Heart left ventricle (tissue), 16 donors: ENCODE measurements at regions not wholly inside any gene's neighbourhood (a gene's known extent, or its start where the extent isn't known, plus 50 kb on each side); places are given as distances from the start of the nearest gene placed in this dataset.

Experiments used
- ATAC-seq, 4 donors: fragments of 200-7000 bp; cut with Tn5 transposase; one replicate each; pipeline ENCODE4 v1.9.1; 2020 to 2022; ENCODE audit warnings: moderate library complexity in 4 of 4, mild to moderate bottlenecking in 3 of 4, moderate number of reproducible peaks in 1 of 4
- DNase-seq, 5 donors: peaks; one replicate each; pipeline ENCODE4 v3.0.0-alpha.2; 2020
- H3K27ac ChIP-seq, 12 donors: fragments of 200-600 bp; sonication (generic) in 4 of 12; one replicate each; pipeline versions ENCODE4 v1.5.0 to v1.8.0; 2016 to 2022; ENCODE audit warnings: mild to moderate bottlenecking in 2 of 12
- H3K27me3 ChIP-seq, 9 donors: fragments of 200-600 bp; sonication (generic) in 2 of 9; one replicate each; pipeline versions ENCODE4 v1.5.1 to v1.8.0; 2016 to 2022; ENCODE audit warnings: mild to moderate bottlenecking in 3 of 9
- H3K36me3 ChIP-seq, 9 donors: fragments of 200-600 bp; sonication (generic) in 2 of 9; one replicate each; pipeline versions ENCODE4 v1.5.0 to v1.8.0; 2018 to 2022; ENCODE audit warnings: mild to moderate bottlenecking in 2 of 9
- H3K4me1 ChIP-seq, 12 donors: fragments of 200-600 bp; sonication (generic) in 4 of 12; one replicate each; pipeline versions ENCODE4 v1.5.0 to v1.8.0; 2016 to 2022; ENCODE audit warnings: mild to moderate bottlenecking in 3 of 12
- H3K4me3 ChIP-seq, 12 donors: fragments of 200-600 bp; sonication (generic) in 4 of 12; one replicate each; pipeline versions ENCODE4 v1.5.0 to v1.8.0; 2017 to 2022; ENCODE audit warnings: mild to moderate bottlenecking in 9 of 12, moderate library complexity in 4 of 12
- H3K9me3 ChIP-seq, 12 donors: fragments of 200-600 bp; sonication (generic) in 4 of 12; one replicate each; pipeline versions ENCODE4 v1.5.0 to v1.8.0; 2016 to 2022; ENCODE audit warnings: mild to moderate bottlenecking in 1 of 12
- CTCF ChIP-seq, 12 donors: fragments of 200-600 bp; sonication (generic) in 4 of 12; IDR thresholded peaks; one replicate each; pipeline versions ENCODE4 v1.5.0 to v1.8.0; 2018 to 2022; ENCODE audit warnings: antibody characterized with exemption in 12 of 12, mild to moderate bottlenecking in 5 of 12
- POLR2A ChIP-seq, 2 donors: fragments of 450-650 bp; IDR thresholded peaks; one replicate each; pipeline ENCODE4 v1.6.1; 2017; ENCODE audit warnings: antibody characterized with exemption in 2 of 2, mild to moderate bottlenecking in 2 of 2, moderate library complexity in 2 of 2
- WGBS, 4 donors: extraction: QIAGEN DNeasy Blood & Tissue Kit in 2 of 4; methylation state at CpG; one replicate each; pipeline versions ENCODE4 v1.1.5 to v1.1.7; 2013 to 2018; 5-methylcytosine and 5-hydroxymethylcytosine counted together
- intact Hi-C, 10 donors: fragments of 100-400 bp; cut with DNase I; formaldehyde crosslinking; loops; one replicate each; pipeline versions ENCODE4 v1.11.1 to v1.14.2; 2022
- donor health status: ischemic (EF 13 %, LVEDD 7.1; RV severe dilation, severe dysfunction).
- donor health status: healthy with polysubstance abuse.
- donor health status: DM: no; HTN: yes; CAD: no.
- donor health status: DM: no; HTN: no; CAD: no.
- donor health status: ischemic (EF 25% LVEDD 6.9; RV normal size, moderate dysfunction).
- donor health status: ischemic (EF 25% LVEDD 5.7; RV mildly dilated, moderate dysfunction).
- donor health status: healthy.
- donor health status: DM: yes; HTN: yes; CAD: no.
- donor health status: ischemic (EF 35%, LVEDD 5.7; RV mildly dilated, moderate dysfunction).
- donor health status: nonischemic (EF 11% LVEDD 7.7; RV severe dilation, severe dysfunction).
- donor health status: DM: yes; HTN: yes; CAD: no.
- donor health status: PGD.
- donor health status: ischemic (EF 29% LVEDD 5.4; RV normal size, mild dysfunction).
- donor health status: nonischemic (EF 23%, LVEDD 6.1; RV moderate dilation, normal function).

- H3K36me3 ChIP-seq: no peaks in the 10 kb centered on the region
- H3K4me3 ChIP-seq: peak overlapping the region; percentile 11 to 100 (median 90)
- 1 to 8% (median 2%) methylated on average over 11 to 60 of the region's 60 CpGs for WGBS, 4 donors
- DNase-seq: peak; percentile 97 to 99 (median 98)
- intact Hi-C loops: loop anchor here (2.0 to 10.0 kb wide), 9 partner anchors 109 to 464 kb away; partner anchors contain the start of gene HIVEP3 (in 2 of the 10)
- peak overlapping the region; percentile 50 to 88 (median 78) for H3K27ac ChIP-seq
- H3K9me3 ChIP-seq: no peaks in the 10 kb centered on the region
- H3K27me3 ChIP-seq: no peaks in the 10 kb centered on the region
- ATAC-seq: peak; percentile 97 to 99 (median 98)
- H3K4me1 ChIP-seq: peaks cover 0 to 20% (median 9%) of the 10 kb centered on the region in 12 donors
- TF ChIP-seq POLR2A (IDR thresholded peaks at IDR 0.05) (peak in 1 of 2 donors; percentile 37), CTCF (IDR thresholded peaks at IDR 0.05) (peak in 1 of 12 donors; percentile 1)
Measured at GRCh38 chr1:42035830-42036604, 117.2 kb upstream of the GUCA2B start.

- TF ChIP-seq POLR2A (IDR thresholded peaks at IDR 0.05) (no peak), CTCF (IDR thresholded peaks at IDR 0.05) (peak in 10 of 12 donors; percentile 19 to 61 (median 50))
- H3K27me3 ChIP-seq: no peaks in the 10 kb centered on the region
- peaks cover 0 to 20% (median 9%) of the 10 kb centered on the region in 12 donors for H3K4me1 ChIP-seq
- ATAC-seq (peak; percentile 52 to 87 (median 76)), DNase-seq (peak; percentile 60 to 86 (median 73))
- no peaks in the 10 kb centered on the region for H3K36me3 ChIP-seq
- peak overlapping the region; percentile 54 to 88 (median 82) for H3K27ac ChIP-seq
- no peaks in the 10 kb centered on the region for H3K9me3 ChIP-seq
- 0 to 2% (median 0%) methylated on average over 11 to 66 of the region's 66 CpGs for WGBS, 4 donors
- peak overlapping the region; percentile 60 to 100 (median 92) for H3K4me3 ChIP-seq
- intact Hi-C loops: loop anchor here (5.0 to 10.0 kb wide), 8 partner anchors 109 to 463 kb away; partner anchors contain the start of gene HIVEP3 (in 1 of the 10)
Measured at GRCh38 chr1:42035205-42035829, 116.6 kb upstream of the HIVEP3 start.

- intact Hi-C loops: loop anchor here in 8 of 10 donors (10.0 kb wide), 5 partner anchors 110 to 460 kb away; partner anchors contain the start of gene HIVEP3 (in 1 of the 8)
- Histone ChIP-seq H3K4me3 (peak overlapping the region in 9 of 12 donors; percentile 60 to 100 (median 92)), H3K9me3 (no peaks in the 10 kb centered on the region), H3K27me3 (no peaks in the 10 kb centered on the region), H3K27ac (peak overlapping the region in 2 of 12 donors; percentile 76 to 86), H3K36me3 (no peaks in the 10 kb centered on the region), H3K4me1 (peaks cover 0 to 20% (median 9%) of the 10 kb centered on the region in 12 donors)
- DNase-seq (no peak), ATAC-seq (no peak)
- TF ChIP-seq CTCF (IDR thresholded peaks at IDR 0.05) (no peak), POLR2A (IDR thresholded peaks at IDR 0.05) (no peak)
- WGBS, 4 donors: 52 to 57% (median 54%) methylated on average over 6 of the region's 6 CpGs
Measured at GRCh38 chr1:42034426-42034825, 115.7 kb upstream of the HIVEP3 start.

- intact Hi-C loops: loop anchor here in 8 of 10 donors (10.0 kb wide), 5 partner anchors 111 to 459 kb away; partner anchors contain the start of gene HIVEP3 (in 1 of the 8)
- Histone ChIP-seq H3K9me3 (no peaks in the 10 kb centered on the region), H3K27ac (no peak overlapping the region), H3K27me3 (no peaks in the 10 kb centered on the region), H3K36me3 (no peaks in the 10 kb centered on the region), H3K4me3 (no peak overlapping the region), H3K4me1 (peaks cover 0 to 20% (median 9%) of the 10 kb centered on the region in 12 donors)
- DNase-seq: no peak
- TF ChIP-seq CTCF (IDR thresholded peaks at IDR 0.05): no peak
- TF ChIP-seq POLR2A (IDR thresholded peaks at IDR 0.05): no peak
- 58 to 93% (median 80%) methylated on average over 1 of the region's 1 CpG for WGBS, 4 donors
- no peak for ATAC-seq
Measured at GRCh38 chr1:42033629-42034028, 114.9 kb upstream of the HIVEP3 start.
